HEK293 (cell line): ENCODE measurements at regions not wholly inside any gene's neighbourhood (a gene's known extent, or its start where the extent isn't known, plus 50 kb on each side); places are given as distances from the start of the nearest gene placed in this dataset.

Experiments used
- CTCF ChIA-PET: fragments of 350-600 bp; formaldehyde crosslinking; extraction: SDS; loops from one replicate; lab custom pipeline; 2021; ENCODE audit warnings: antibody characterized with exemption; lab: Yijun Ruan, JAX
- POLR2A ChIA-PET: fragments of 300-600 bp; formaldehyde crosslinking; extraction: SDS; loops from one replicate; lab custom pipeline; 2020; ENCODE audit warnings: antibody characterized with exemption, inconsistent platforms; lab: Yijun Ruan, JAX
- H3K27ac ChIP-seq: fragments of 200-500 bp; sonication (Bioruptor generic); 2 replicates; pipeline ENCODE4 v1.5.1; 2014; ENCODE audit warnings: low read depth, low read length, control low read depth, inconsistent platforms; ENCODE audit errors: extremely low read depth
- H3K36me3 ChIP-seq, 2 experiments: fragments of 200-500 bp in 1 of 2; sonication (Bioruptor generic) in 1 of 2; 1 replicate in 1 of 2; 2 replicates in 1 of 2; pipeline ENCODE4 v1.5.1; 2014 to 2017; ENCODE audit warnings: inconsistent platforms in 2 of 2, low read length in 2 of 2; ENCODE audit not compliant: control insufficient read depth in 2 of 2, insufficient read depth in 1 of 2
- H3K4me1 ChIP-seq: fragments of 200-500 bp; sonication (Bioruptor generic); 2 replicates; pipeline ENCODE4 v1.5.1; 2014; ENCODE audit warnings: mild to moderate bottlenecking, low read length, inconsistent platforms; ENCODE audit not compliant: control insufficient read depth, insufficient read depth
- H3K4me3 ChIP-seq: 2 replicates; pipeline ENCODE4 v1.5.1; 2011; ENCODE audit warnings: low read depth, mild to moderate bottlenecking, control low read depth, low read length, moderate library complexity
- H3K9me3 ChIP-seq: fragments of 200-500 bp; sonication (Bioruptor generic); 2 replicates; pipeline ENCODE4 v1.5.1; 2014; ENCODE audit warnings: low read depth, low read length, inconsistent platforms; ENCODE audit not compliant: control insufficient read depth, insufficient read depth
- GFI1B ChIP-seq: fragments of 450-650 bp; formaldehyde crosslinking; IDR thresholded peaks from 2 replicates; pipeline ENCODE4 v1.5.1; 2016; ENCODE audit warnings: missing biosample characterization, missing genetic modification characterization
- KLF1 ChIP-seq: fragments of 450-650 bp; formaldehyde crosslinking; IDR thresholded peaks from 2 replicates; pipeline ENCODE4 v1.5.1; 2016; ENCODE audit warnings: missing biosample characterization, missing genetic modification characterization
- KLF10 ChIP-seq: fragments of 450-650 bp; IDR thresholded peaks from 2 replicates; pipeline ENCODE4 v1.5.1; 2018; ENCODE audit warnings: missing biosample characterization, mild to moderate bottlenecking, missing genetic modification characterization
- OSR2 ChIP-seq: fragments of 450-650 bp; formaldehyde crosslinking; IDR thresholded peaks from 2 replicates; pipeline ENCODE4 v1.5.1; 2016; ENCODE audit warnings: missing biosample characterization, missing genetic modification characterization
- OVOL3 ChIP-seq: fragments of 450-650 bp; formaldehyde crosslinking; IDR thresholded peaks from 2 replicates; pipeline ENCODE4 v1.5.1; 2016; ENCODE audit warnings: missing biosample characterization, missing genetic modification characterization
- RBAK ChIP-seq: fragments of 450-650 bp; formaldehyde crosslinking; IDR thresholded peaks from 2 replicates; pipeline ENCODE4 v1.5.1; 2016; ENCODE audit warnings: missing biosample characterization, missing genetic modification characterization
- SP3 ChIP-seq: fragments of 450-650 bp; formaldehyde crosslinking; IDR thresholded peaks from 2 replicates; pipeline ENCODE4 v1.5.1; 2016; ENCODE audit warnings: missing biosample characterization, missing genetic modification characterization
- TCF7L2 ChIP-seq: IDR thresholded peaks from 2 replicates; pipeline ENCODE4 v1.6.1; 2011; ENCODE audit warnings: low read depth, mild to moderate bottlenecking, inconsistent platforms, low read length, moderate library complexity, borderline replicate concordance
- ZBTB48 ChIP-seq: fragments of 450-650 bp; formaldehyde crosslinking; IDR thresholded peaks from 2 replicates; pipeline ENCODE4 v1.5.1; 2016; ENCODE audit warnings: missing biosample characterization, missing genetic modification characterization
- ZNF169 ChIP-seq: fragments of 450-650 bp; formaldehyde crosslinking; IDR thresholded peaks from 2 replicates; pipeline ENCODE4 v1.5.1; 2016; ENCODE audit warnings: missing biosample characterization, missing genetic modification characterization
- ZNF211 ChIP-seq: fragments of 450-650 bp; formaldehyde crosslinking; IDR thresholded peaks from 2 replicates; pipeline ENCODE4 v1.5.1; 2016; ENCODE audit warnings: low read depth, missing biosample characterization, missing genetic modification characterization
- ZNF248 ChIP-seq: fragments of 450-650 bp; formaldehyde crosslinking; IDR thresholded peaks from 2 replicates; pipeline ENCODE4 v1.5.1; 2017; ENCODE audit warnings: missing biosample characterization, missing genetic modification characterization
- ZNF529 ChIP-seq: fragments of 450-650 bp; formaldehyde crosslinking; IDR thresholded peaks from 2 replicates; pipeline ENCODE4 v1.5.1; 2017; ENCODE audit warnings: missing genetic modification characterization, missing biosample characterization; ENCODE audit not compliant: insufficient replicate concordance
- ZNF585B ChIP-seq: fragments of 450-650 bp; formaldehyde crosslinking; IDR thresholded peaks from 2 replicates; pipeline ENCODE4 v1.5.1; 2016; ENCODE audit warnings: missing biosample characterization, missing genetic modification characterization
- ZNF623 ChIP-seq: fragments of 450-650 bp; formaldehyde crosslinking; IDR thresholded peaks from 2 replicates; pipeline ENCODE4 v1.5.1; 2016; ENCODE audit warnings: missing biosample characterization, missing genetic modification characterization
- ZNF629 ChIP-seq: fragments of 450-650 bp; formaldehyde crosslinking; IDR thresholded peaks from 2 replicates; pipeline ENCODE4 v1.5.1; 2017; ENCODE audit warnings: missing biosample characterization, missing genetic modification characterization
- ZNF777 ChIP-seq: fragments of 450-650 bp; formaldehyde crosslinking; IDR thresholded peaks from 2 replicates; pipeline ENCODE4 v1.5.1; 2017; ENCODE audit warnings: missing biosample characterization, missing genetic modification characterization, borderline replicate concordance
- ZNF830 ChIP-seq: fragments of 450-650 bp; IDR thresholded peaks from 2 replicates; pipeline ENCODE4 v1.5.0; 2018; ENCODE audit warnings: missing biosample characterization, missing genetic modification characterization, low read depth, mild to moderate bottlenecking, moderate library complexity
- ZSCAN18 ChIP-seq: fragments of 450-650 bp; formaldehyde crosslinking; IDR thresholded peaks from 2 replicates; pipeline ENCODE4 v1.5.1; 2016; ENCODE audit warnings: missing biosample characterization, missing genetic modification characterization
- TF ChIP-seq, protein P1 (sequence below): fragments of 450-650 bp; formaldehyde crosslinking; IDR thresholded peaks from 2 replicates; pipeline ENCODE4 v1.5.1; 2016; ENCODE audit warnings: missing biosample characterization, missing genetic modification characterization
- TF ChIP-seq, protein P2 (sequence below): fragments of 450-650 bp; formaldehyde crosslinking; optimal IDR thresholded peaks from 2 replicates; pipeline ENCODE3; 2016; ENCODE audit warnings: missing biosample characterization, mild to moderate bottlenecking, missing genetic modification characterization

- no peak for TF ChIP-seq ZNF211
- no peak for TF ChIP-seq ZNF623 (tag by site-specific recombination)
- Histone ChIP-seq H3K4me1 (no peaks in the 10 kb centered on the region), H3K27ac (no peak overlapping the region), H3K9me3 (no peaks in the 10 kb centered on the region), H3K36me3 (no peaks in the 10 kb centered on the region), H3K4me3 (no peak overlapping the region)
- ChIA-PET POLR2A (no interaction called here), CTCF (no interaction called here)
These were observed 467.1 kb downstream of the MBD2 start for GRCh38 chr18:53757328-53757727.

- Histone ChIP-seq H3K4me1 (no peaks in the 10 kb centered on the region), H3K4me3 (no peak overlapping the region), H3K27ac (no peak overlapping the region), H3K9me3 (no peaks in the 10 kb centered on the region), H3K36me3 (no peaks in the 10 kb centered on the region)
- no peak for TF ChIP-seq KLF10 (tag by site-specific recombination)
- no peak for TF ChIP-seq ZNF585B (tag by site-specific recombination)
- TF ChIP-seq, protein P1, sequence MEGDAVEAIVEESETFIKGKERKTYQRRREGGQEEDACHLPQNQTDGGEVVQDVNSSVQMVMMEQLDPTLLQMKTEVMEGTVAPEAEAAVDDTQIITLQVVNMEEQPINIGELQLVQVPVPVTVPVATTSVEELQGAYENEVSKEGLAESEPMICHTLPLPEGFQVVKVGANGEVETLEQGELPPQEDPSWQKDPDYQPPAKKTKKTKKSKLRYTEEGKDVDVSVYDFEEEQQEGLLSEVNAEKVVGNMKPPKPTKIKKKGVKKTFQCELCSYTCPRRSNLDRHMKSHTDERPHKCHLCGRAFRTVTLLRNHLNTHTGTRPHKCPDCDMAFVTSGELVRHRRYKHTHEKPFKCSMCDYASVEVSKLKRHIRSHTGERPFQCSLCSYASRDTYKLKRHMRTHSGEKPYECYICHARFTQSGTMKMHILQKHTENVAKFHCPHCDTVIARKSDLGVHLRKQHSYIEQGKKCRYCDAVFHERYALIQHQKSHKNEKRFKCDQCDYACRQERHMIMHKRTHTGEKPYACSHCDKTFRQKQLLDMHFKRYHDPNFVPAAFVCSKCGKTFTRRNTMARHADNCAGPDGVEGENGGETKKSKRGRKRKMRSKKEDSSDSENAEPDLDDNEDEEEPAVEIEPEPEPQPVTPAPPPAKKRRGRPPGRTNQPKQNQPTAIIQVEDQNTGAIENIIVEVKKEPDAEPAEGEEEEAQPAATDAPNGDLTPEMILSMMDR (tag by site-specific recombination), result no peak
- TF ChIP-seq, protein P2, sequence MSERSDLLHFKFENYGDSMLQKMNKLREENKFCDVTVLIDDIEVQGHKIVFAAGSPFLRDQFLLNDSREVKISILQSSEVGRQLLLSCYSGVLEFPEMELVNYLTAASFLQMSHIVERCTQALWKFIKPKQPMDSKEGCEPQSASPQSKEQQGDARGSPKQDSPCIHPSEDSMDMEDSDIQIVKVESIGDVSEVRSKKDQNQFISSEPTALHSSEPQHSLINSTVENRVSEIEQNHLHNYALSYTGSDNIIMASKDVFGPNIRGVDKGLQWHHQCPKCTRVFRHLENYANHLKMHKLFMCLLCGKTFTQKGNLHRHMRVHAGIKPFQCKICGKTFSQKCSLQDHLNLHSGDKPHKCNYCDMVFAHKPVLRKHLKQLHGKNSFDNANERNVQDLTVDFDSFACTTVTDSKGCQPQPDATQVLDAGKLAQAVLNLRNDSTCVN (tag by site-specific recombination), result no peak
- no peak for TF ChIP-seq ZBTB48 (tag by site-specific recombination)
- TF ChIP-seq GFI1B, result no peak
- TF ChIP-seq RBAK (tag by site-specific recombination), result no peak
- TF ChIP-seq ZNF830 (tag by site-specific recombination), result no peak
- no peak for TF ChIP-seq KLF1 (tag by site-specific recombination)
- TF ChIP-seq OVOL3 (tag by site-specific recombination), result no peak
- no peak for TF ChIP-seq ZNF529
- TF ChIP-seq ZNF248 (tag by site-specific recombination), result no peak
- TF ChIP-seq ZNF777, result no peak
- no peak for TF ChIP-seq ZNF629 (tag by site-specific recombination)
- TF ChIP-seq TCF7L2, result no peak
- TF ChIP-seq ZNF169 (tag by site-specific recombination), result no peak
- TF ChIP-seq OSR2 (tag by site-specific recombination), result no peak
- no peak for TF ChIP-seq ZNF623 (tag by site-specific recombination)
- no peak for TF ChIP-seq ZSCAN18 (tag by site-specific recombination)
- TF ChIP-seq SP3 (tag by site-specific recombination), result no peak
- ChIA-PET CTCF (no interaction called here), POLR2A (no interaction called here)
These were observed 467.9 kb downstream of the MBD2 start for GRCh38 chr18:53756610-53756972.
